ENCODE measurements at regions not wholly inside any gene's neighbourhood (a gene's known extent, or its start where the extent isn't known, plus 50 kb on each side); places are given as distances from the start of the nearest gene placed in this dataset.
"Not testable (repeated sequence)": the region's sequence is repeated elsewhere in the genome, so short reads cannot be mapped to it uniquely, and the experiment has no call there.

DNA sequence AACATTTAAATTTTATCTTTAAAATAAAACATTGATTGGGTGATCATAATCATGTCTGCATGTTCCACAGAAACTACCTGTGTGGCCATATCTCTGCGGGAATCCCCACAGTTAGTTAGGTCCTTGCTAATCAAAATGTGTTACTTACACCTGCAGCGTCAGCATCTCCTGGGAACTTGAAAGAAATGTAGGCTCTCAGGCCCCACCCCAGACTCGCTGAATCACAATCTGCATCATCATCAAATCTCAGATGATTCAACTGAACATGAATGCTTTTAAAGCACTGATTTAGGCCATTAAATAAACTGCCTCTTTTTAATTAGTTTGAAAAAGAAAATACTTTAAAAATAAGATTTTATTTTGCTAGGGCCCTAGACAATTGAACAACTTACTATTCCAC lies 577.8 kb downstream of the PYDC2 start:
- no peak overlapping the region for H3K27ac Mint-ChIP-seq
- no peaks in the 10 kb centered on the region for H3K36me3 Mint-ChIP-seq (ENCODE audit: low read depth)
- no peaks in the 10 kb centered on the region for H3K4me1 Mint-ChIP-seq (ENCODE audit: low read depth)
- H3K9me3 Mint-ChIP-seq, result no peaks in the 10 kb centered on the region
- no peak overlapping the region for H3K4me3 Mint-ChIP-seq
- H3K27me3 Mint-ChIP-seq (ENCODE audit: low read depth), result no peaks in the 10 kb centered on the region
- no peak for DNase-seq (ENCODE audit: low spot score)

- no peaks in the 10 kb centered on the region for H3K27me3 Mint-ChIP-seq (ENCODE audit: low read depth)
Observed at GRCh38 chr3:192039593-192039992, 578.6 kb downstream of the PYDC2 start.

GRCh38 chr3:192040282-192041043 lies 579.5 kb downstream of the PYDC2 start:
- no peaks in the 10 kb centered on the region for H3K4me1 Mint-ChIP-seq (ENCODE audit: low read depth)
- peaks cover 5% of the 10 kb centered on the region for H3K9me3 Mint-ChIP-seq
- no peak overlapping the region for H3K4me3 Mint-ChIP-seq
- no peaks in the 10 kb centered on the region for H3K27me3 Mint-ChIP-seq (ENCODE audit: low read depth)
- H3K36me3 Mint-ChIP-seq (ENCODE audit: low read depth), result no peaks in the 10 kb centered on the region
- no peak for DNase-seq (ENCODE audit: low spot score)
- H3K27ac Mint-ChIP-seq, result no peak overlapping the region

More at GRCh38 chr3:192039593-192039992, 578.6 kb downstream of the PYDC2 start:
- Mint-ChIP-seq H3K4me3 (no peak overlapping the region), H3K27ac (no peak overlapping the region), H3K9me3 (no peaks in the 10 kb centered on the region), H3K4me1 (ENCODE audit: low read depth) (no peaks in the 10 kb centered on the region), H3K36me3 (ENCODE audit: low read depth) (no peaks in the 10 kb centered on the region)
- no peak for DNase-seq (ENCODE audit: low spot score)

GRCh38 chr3:192042116-192042515 lies 581.2 kb downstream of the PYDC2 start:
- Mint-ChIP-seq H3K27me3 (ENCODE audit: low read depth) (no peaks in the 10 kb centered on the region), H3K36me3 (ENCODE audit: low read depth) (no peaks in the 10 kb centered on the region), H3K27ac (no peak overlapping the region), H3K9me3 (peaks cover 12% of the 10 kb centered on the region), H3K4me1 (ENCODE audit: low read depth) (no peaks in the 10 kb centered on the region), H3K4me3 (no peak overlapping the region)
- no peak for DNase-seq (ENCODE audit: low spot score)

GRCh38 chr3:192054881-192055280 lies 593.9 kb downstream of the PYDC2 start:
- H3K4me3 Mint-ChIP-seq, result no peak overlapping the region
- H3K27ac Mint-ChIP-seq, result no peak overlapping the region
- no peaks in the 10 kb centered on the region for H3K4me1 Mint-ChIP-seq (ENCODE audit: low read depth)
- H3K36me3 Mint-ChIP-seq (ENCODE audit: low read depth), result no peaks in the 10 kb centered on the region
- DNase-seq (ENCODE audit: low spot score), result no peak
- H3K9me3 Mint-ChIP-seq, result no peaks in the 10 kb centered on the region
- no peaks in the 10 kb centered on the region for H3K27me3 Mint-ChIP-seq (ENCODE audit: low read depth)

DNA sequence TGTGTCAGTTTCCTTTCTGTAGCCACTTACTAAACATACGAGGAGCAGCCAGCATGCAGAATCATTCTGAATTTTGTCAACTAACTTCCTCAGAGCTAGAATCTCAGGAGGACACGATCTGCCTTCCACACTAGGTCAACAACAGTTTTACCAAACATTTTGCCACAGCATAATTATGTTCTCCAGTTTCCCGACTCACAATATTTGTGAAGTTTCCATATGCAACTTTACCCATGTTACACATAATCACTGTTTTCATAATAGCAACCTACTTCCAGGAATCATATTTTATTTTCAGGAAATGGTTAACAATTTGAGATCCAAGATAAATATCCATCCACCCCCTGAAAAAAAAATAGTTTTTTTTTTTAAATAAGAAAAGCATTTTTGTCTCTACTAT lies 595.0 kb downstream of the PYDC2 start:
- Mint-ChIP-seq H3K27ac (no peak overlapping the region), H3K27me3 (ENCODE audit: low read depth) (no peaks in the 10 kb centered on the region), H3K9me3 (no peaks in the 10 kb centered on the region), H3K4me3 (no peak overlapping the region), H3K4me1 (ENCODE audit: low read depth) (no peaks in the 10 kb centered on the region), H3K36me3 (ENCODE audit: low read depth) (no peaks in the 10 kb centered on the region)
- no peak for DNase-seq (ENCODE audit: low spot score)

- Mint-ChIP-seq H3K36me3 (ENCODE audit: low read depth) (no peaks in the 10 kb centered on the region), H3K27me3 (ENCODE audit: low read depth) (no peaks in the 10 kb centered on the region), H3K4me3 (no peak overlapping the region), H3K27ac (no peak overlapping the region), H3K9me3 (no peaks in the 10 kb centered on the region), H3K4me1 (ENCODE audit: low read depth) (no peaks in the 10 kb centered on the region)
- no peak for DNase-seq (ENCODE audit: low spot score)
Observed at GRCh38 chr3:192057261-192057660, 596.3 kb downstream of the PYDC2 start.

- Mint-ChIP-seq H3K27ac (no peak overlapping the region), H3K9me3 (no peaks in the 10 kb centered on the region), H3K4me1 (ENCODE audit: low read depth) (no peaks in the 10 kb centered on the region), H3K36me3 (ENCODE audit: low read depth) (no peaks in the 10 kb centered on the region), H3K27me3 (ENCODE audit: low read depth) (no peaks in the 10 kb centered on the region), H3K4me3 (no peak overlapping the region)
- no peak for DNase-seq (ENCODE audit: low spot score)
Observed at GRCh38 chr3:192060160-192060781, 599.3 kb downstream of the PYDC2 start.

- H3K4me1 Mint-ChIP-seq (ENCODE audit: low read depth), result no peaks in the 10 kb centered on the region
- H3K27ac Mint-ChIP-seq, result no peak overlapping the region
- no peak overlapping the region for H3K4me3 Mint-ChIP-seq
- H3K36me3 Mint-ChIP-seq (ENCODE audit: low read depth), result no peaks in the 10 kb centered on the region
- DNase-seq (ENCODE audit: low spot score), result no peak
- no peaks in the 10 kb centered on the region for H3K9me3 Mint-ChIP-seq
- H3K27me3 Mint-ChIP-seq (ENCODE audit: low read depth), result no peaks in the 10 kb centered on the region
Observed at GRCh38 chr3:192061426-192061825, 600.5 kb downstream of the PYDC2 start.

GRCh38 chr3:192062186-192062585 lies 601.2 kb downstream of the PYDC2 start:
- Mint-ChIP-seq H3K27me3 (ENCODE audit: low read depth) (no peaks in the 10 kb centered on the region), H3K9me3 (no peaks in the 10 kb centered on the region), H3K4me3 (no peak overlapping the region), H3K36me3 (ENCODE audit: low read depth) (no peaks in the 10 kb centered on the region), H3K27ac (no peak overlapping the region), H3K4me1 (ENCODE audit: low read depth) (no peaks in the 10 kb centered on the region)
- DNase-seq (ENCODE audit: low spot score), result no peak

DNA sequence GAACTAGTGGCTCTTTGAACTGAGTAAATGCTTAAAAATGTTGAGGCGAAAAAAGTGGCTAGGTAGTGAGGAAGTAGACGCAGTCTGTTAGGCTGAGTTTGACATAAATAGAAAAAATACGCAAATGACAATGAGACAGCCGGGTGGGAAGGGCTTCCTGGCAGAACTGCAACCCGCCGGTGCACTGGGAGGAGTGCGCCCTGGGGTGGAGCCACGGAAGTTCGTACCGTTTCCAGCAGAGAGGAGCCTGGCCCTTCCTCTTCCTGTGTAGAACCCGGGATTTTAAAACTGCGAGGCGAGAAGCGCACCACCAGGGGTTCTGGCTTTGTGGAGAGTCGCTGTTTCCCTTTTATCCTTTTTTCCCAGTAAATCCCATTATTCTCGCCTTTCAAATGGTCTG lies 602.6 kb downstream of the PYDC2 start:
- H3K27me3 Mint-ChIP-seq (ENCODE audit: low read depth), result no peaks in the 10 kb centered on the region
- no peaks in the 10 kb centered on the region for H3K4me1 Mint-ChIP-seq (ENCODE audit: low read depth)
- no peaks in the 10 kb centered on the region for H3K9me3 Mint-ChIP-seq
- DNase-seq (ENCODE audit: low spot score), result no peak
- no peaks in the 10 kb centered on the region for H3K36me3 Mint-ChIP-seq (ENCODE audit: low read depth)
- no peak overlapping the region for H3K4me3 Mint-ChIP-seq
- no peak overlapping the region for H3K27ac Mint-ChIP-seq

DNA sequence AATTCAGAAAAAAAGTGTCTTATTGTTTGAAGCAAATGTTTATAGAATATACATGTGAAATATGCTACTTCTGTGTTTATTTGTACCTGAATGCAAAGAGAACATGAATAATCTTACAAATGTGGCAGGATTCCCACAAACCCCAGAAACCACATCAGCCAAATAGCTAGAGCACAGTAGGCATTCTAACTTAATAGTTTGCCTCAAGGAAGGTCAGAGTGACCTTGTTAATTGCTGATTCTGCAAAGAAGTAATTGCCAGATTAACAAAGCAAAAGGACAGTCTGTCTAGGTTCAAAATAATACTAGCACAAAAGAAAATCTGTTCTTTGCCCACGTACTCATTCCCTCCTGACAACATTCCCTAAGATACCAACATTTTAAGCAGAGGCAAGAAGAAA lies 604.0 kb downstream of the PYDC2 start:
- no peak overlapping the region for H3K27ac Mint-ChIP-seq
- no peaks in the 10 kb centered on the region for H3K4me1 Mint-ChIP-seq (ENCODE audit: low read depth)
- H3K4me3 Mint-ChIP-seq, result no peak overlapping the region
- H3K27me3 Mint-ChIP-seq (ENCODE audit: low read depth), result no peaks in the 10 kb centered on the region
- H3K9me3 Mint-ChIP-seq, result no peaks in the 10 kb centered on the region
- H3K36me3 Mint-ChIP-seq (ENCODE audit: low read depth), result no peaks in the 10 kb centered on the region
- no peak for DNase-seq (ENCODE audit: low spot score)

- H3K4me3 Mint-ChIP-seq; DNase-seq (ENCODE audit: low spot score); H3K4me1 Mint-ChIP-seq (ENCODE audit: low read depth); H3K9me3 Mint-ChIP-seq; H3K27me3 Mint-ChIP-seq (ENCODE audit: low read depth); H3K27ac Mint-ChIP-seq; H3K36me3 Mint-ChIP-seq (ENCODE audit: low read depth): not testable (repeated sequence)
Observed at GRCh38 chr3:192066253-192066652, 605.3 kb downstream of the PYDC2 start.

DNA sequence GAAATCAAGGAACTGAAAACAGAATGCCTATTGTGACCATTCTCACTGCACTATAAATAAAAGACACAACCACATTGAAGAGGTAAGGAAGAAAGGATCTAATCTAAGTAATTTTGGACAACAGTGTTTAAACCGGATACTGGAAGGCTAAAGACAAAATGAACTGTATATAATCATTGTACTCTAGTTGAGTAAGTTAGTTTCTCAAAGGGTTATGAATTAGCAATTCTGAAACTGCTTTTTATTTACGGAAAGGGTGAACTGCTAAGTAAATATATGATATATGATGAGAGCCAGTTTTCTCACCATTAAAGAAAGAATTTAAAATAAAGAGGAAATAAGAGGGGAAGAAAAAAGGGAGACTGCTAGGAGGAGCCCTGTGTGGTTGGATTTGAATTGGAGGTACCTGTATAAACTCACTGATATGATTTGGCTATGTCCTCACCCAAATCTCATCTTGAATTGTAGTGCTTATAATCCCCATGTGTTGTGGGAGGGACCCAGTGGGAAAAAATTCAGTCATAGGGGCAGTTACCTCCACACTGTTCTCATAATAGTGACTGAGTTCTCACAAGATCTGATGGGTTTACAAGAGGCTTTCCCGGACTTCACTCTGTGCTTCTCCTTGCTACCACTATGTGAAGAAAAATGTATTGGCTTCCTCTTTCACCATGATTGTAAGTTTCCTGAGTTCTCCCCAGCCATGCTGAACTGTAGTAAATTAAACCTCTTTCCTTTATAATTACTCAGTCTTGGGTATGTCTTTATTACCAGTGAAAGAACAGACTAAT lies 607.7 kb downstream of the PYDC2 start:
- Mint-ChIP-seq H3K36me3 (ENCODE audit: low read depth) (no peaks in the 10 kb centered on the region), H3K27ac (no peak overlapping the region), H3K27me3 (ENCODE audit: low read depth) (no peaks in the 10 kb centered on the region), H3K9me3 (peaks cover 3% of the 10 kb centered on the region), H3K4me1 (ENCODE audit: low read depth) (no peaks in the 10 kb centered on the region), H3K4me3 (no peak overlapping the region)
- DNase-seq (ENCODE audit: low spot score), result no peak
